ENCODE measurements at regions not wholly inside any gene's neighbourhood (a gene's known extent, or its start where the extent isn't known, plus 50 kb on each side); places are given as distances from the start of the nearest gene placed in this dataset.
"Not testable (repeated sequence)": the region's sequence is repeated elsewhere in the genome, so short reads cannot be mapped to it uniquely, and the experiment has no call there.

- H3K27me3 ChIP-seq (ENCODE audit: control insufficient read depth in 1 of 2, insufficient read depth in 2 of 2, low read length in 2 of 2); H3K79me2 ChIP-seq (ENCODE audit: insufficient read depth, low read length); H4K20me1 ChIP-seq (ENCODE audit: insufficient read depth, low read length); H3K36me3 ChIP-seq (replicated peaks in 1 of 2; ENCODE audit: control insufficient read depth in 1 of 2, insufficient read depth in 2 of 2, low read length in 2 of 2); H3K9me3 ChIP-seq (ENCODE audit: low read length); FAIRE-seq; BruUV-seq (replicated peaks); H3K27ac ChIP-seq (ENCODE audit: extremely low read length, insufficient read depth, low read length); POLR2A ChIA-PET; in situ Hi-C loops (cut with HindIII; ENCODE audit: extremely low pct_ligation_motif_present, low pct_unique_long_range_greater_than_20kb); H3K4me3 ChIP-seq (replicated peaks in 1 of 3; ENCODE audit: insufficient read depth in 1 of 3, low read depth in 2 of 3, low read length in 3 of 3); H3K4me1 ChIP-seq (ENCODE audit: insufficient read depth, low read length); H2AFZ ChIP-seq (ENCODE audit: low read length); H3K9ac ChIP-seq (ENCODE audit: insufficient read depth, low read depth, low read length); intact Hi-C loops (cut with micrococcal nuclease; ENCODE audit: unreplicated experiment); H3K4me2 ChIP-seq (ENCODE audit: low read depth, low read length); DNase-seq (ENCODE audit: low spot score); CTCF ChIA-PET (ENCODE audit: low intra/inter-chr PET ratio, low total read pairs); ATAC-seq: not testable (repeated sequence)
- WGBS (ENCODE audit: low lambda C conversion rate), result 36% methylated on average over 6 of the region's 8 CpGs
Observed at GRCh38 chr7:150135620-150136190, 187.4 kb upstream of the LRRC61 start.

DNA sequence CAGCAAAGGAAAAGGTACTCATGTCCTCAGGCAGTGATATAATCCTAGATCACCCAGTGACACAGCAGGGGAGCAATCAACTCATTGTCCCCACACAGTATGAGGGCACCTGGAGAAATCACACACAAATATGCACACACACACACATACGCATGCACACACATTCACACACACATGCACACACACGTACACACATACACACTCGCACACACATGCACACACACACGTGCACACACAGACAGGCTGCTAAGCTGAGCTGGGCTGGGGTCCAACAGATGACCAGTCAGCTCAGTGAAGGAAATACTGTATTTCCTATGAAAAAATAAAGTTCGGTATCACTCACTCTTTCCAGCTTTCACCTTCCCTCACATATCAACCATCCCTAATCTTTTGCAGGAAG is 183.3 kb upstream of the LRRC61 start:
- H3K4me3 ChIP-seq (replicated peaks in 1 of 3; ENCODE audit: insufficient read depth in 1 of 3, low read depth in 2 of 3, low read length in 3 of 3); H3K79me2 ChIP-seq (ENCODE audit: insufficient read depth, low read length); intact Hi-C loops (cut with micrococcal nuclease; ENCODE audit: unreplicated experiment); H4K20me1 ChIP-seq (ENCODE audit: insufficient read depth, low read length); H3K27me3 ChIP-seq (ENCODE audit: control insufficient read depth in 1 of 2, insufficient read depth in 2 of 2, low read length in 2 of 2); H3K9ac ChIP-seq (ENCODE audit: insufficient read depth, low read depth, low read length); ATAC-seq; POLR2A ChIA-PET; H3K27ac ChIP-seq (ENCODE audit: extremely low read length, insufficient read depth, low read length); H3K4me1 ChIP-seq (ENCODE audit: insufficient read depth, low read length); FAIRE-seq; H3K36me3 ChIP-seq (replicated peaks in 1 of 2; ENCODE audit: control insufficient read depth in 1 of 2, insufficient read depth in 2 of 2, low read length in 2 of 2); H3K9me3 ChIP-seq (ENCODE audit: low read length); DNase-seq (ENCODE audit: low spot score); H3K4me2 ChIP-seq (ENCODE audit: low read depth, low read length); CTCF ChIA-PET (ENCODE audit: low intra/inter-chr PET ratio, low total read pairs); in situ Hi-C loops (cut with HindIII; ENCODE audit: extremely low pct_ligation_motif_present, low pct_unique_long_range_greater_than_20kb); H2AFZ ChIP-seq (ENCODE audit: low read length); BruUV-seq (replicated peaks): not testable (repeated sequence)
- TF ChIP-seq MNT (IDR thresholded peaks at IDR 0.05), result peak; percentile 32; the same call in 1 of the 2 replicates
- 45% methylated on average over 3 of the region's 5 CpGs for WGBS (ENCODE audit: low lambda C conversion rate)

- H3K27ac ChIP-seq (ENCODE audit: extremely low read length, insufficient read depth, low read length); in situ Hi-C loops (cut with HindIII; ENCODE audit: extremely low pct_ligation_motif_present, low pct_unique_long_range_greater_than_20kb); H3K36me3 ChIP-seq (replicated peaks in 1 of 2; ENCODE audit: control insufficient read depth in 1 of 2, insufficient read depth in 2 of 2, low read length in 2 of 2); ATAC-seq; H3K9me3 ChIP-seq (ENCODE audit: low read length); H3K4me3 ChIP-seq (replicated peaks in 1 of 3; ENCODE audit: insufficient read depth in 1 of 3, low read depth in 2 of 3, low read length in 3 of 3); H4K20me1 ChIP-seq (ENCODE audit: insufficient read depth, low read length); H3K79me2 ChIP-seq (ENCODE audit: insufficient read depth, low read length); H3K9ac ChIP-seq (ENCODE audit: insufficient read depth, low read depth, low read length); H2AFZ ChIP-seq (ENCODE audit: low read length); intact Hi-C loops (cut with micrococcal nuclease; ENCODE audit: unreplicated experiment); H3K4me1 ChIP-seq (ENCODE audit: insufficient read depth, low read length); H3K27me3 ChIP-seq (ENCODE audit: control insufficient read depth in 1 of 2, insufficient read depth in 2 of 2, low read length in 2 of 2); DNase-seq (ENCODE audit: low spot score); H3K4me2 ChIP-seq (ENCODE audit: low read depth, low read length); CTCF ChIA-PET (ENCODE audit: low intra/inter-chr PET ratio, low total read pairs); FAIRE-seq; BruUV-seq (replicated peaks); POLR2A ChIA-PET: not testable (repeated sequence)
- WGBS (ENCODE audit: low lambda C conversion rate), result 29% methylated on average over 6 of the region's 13 CpGs
Observed at GRCh38 chr7:150141525-150142345, 181.4 kb upstream of the LRRC61 start.

DNA sequence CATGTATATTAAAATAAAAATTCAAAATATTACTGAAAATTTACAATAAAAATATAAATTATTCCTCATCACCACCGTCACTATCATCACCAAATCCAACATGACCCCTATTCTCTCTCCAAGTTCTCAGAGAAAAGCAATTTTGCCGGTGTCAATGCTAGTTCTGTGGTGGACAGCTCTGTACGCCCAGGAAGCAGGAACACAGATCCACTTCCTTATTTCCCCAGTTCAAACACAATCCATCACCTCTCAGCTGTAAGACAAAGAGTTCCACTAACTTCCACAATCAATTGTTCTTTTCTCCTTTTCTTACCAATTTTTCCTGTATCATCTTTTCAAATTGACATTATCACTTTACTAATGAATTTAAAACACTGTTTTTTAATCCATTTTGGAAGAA is 177.0 kb upstream of the LRRC61 start:
- 37% methylated on average over 3 of the region's 3 CpGs for WGBS (ENCODE audit: low lambda C conversion rate)
- POLR2A ChIA-PET; intact Hi-C loops (cut with micrococcal nuclease; ENCODE audit: unreplicated experiment); H3K4me1 ChIP-seq (ENCODE audit: insufficient read depth, low read length); CTCF ChIA-PET (ENCODE audit: low intra/inter-chr PET ratio, low total read pairs); H3K9ac ChIP-seq (ENCODE audit: insufficient read depth, low read depth, low read length); ATAC-seq; H3K27ac ChIP-seq (ENCODE audit: extremely low read length, insufficient read depth, low read length); BruUV-seq (replicated peaks); FAIRE-seq; in situ Hi-C loops (cut with HindIII; ENCODE audit: extremely low pct_ligation_motif_present, low pct_unique_long_range_greater_than_20kb); H3K27me3 ChIP-seq (ENCODE audit: control insufficient read depth in 1 of 2, insufficient read depth in 2 of 2, low read length in 2 of 2); H3K4me3 ChIP-seq (replicated peaks in 1 of 3; ENCODE audit: insufficient read depth in 1 of 3, low read depth in 2 of 3, low read length in 3 of 3); H3K9me3 ChIP-seq (ENCODE audit: low read length); H3K36me3 ChIP-seq (replicated peaks in 1 of 2; ENCODE audit: control insufficient read depth in 1 of 2, insufficient read depth in 2 of 2, low read length in 2 of 2); H4K20me1 ChIP-seq (ENCODE audit: insufficient read depth, low read length); DNase-seq (ENCODE audit: low spot score); H2AFZ ChIP-seq (ENCODE audit: low read length); H3K4me2 ChIP-seq (ENCODE audit: low read depth, low read length); H3K79me2 ChIP-seq (ENCODE audit: insufficient read depth, low read length): not testable (repeated sequence)
